GM12878 (cell line): ENCODE measurements at regions not wholly inside any gene's neighbourhood (a gene's known extent, or its start where the extent isn't known, plus 50 kb on each side); places are given as distances from the start of the nearest gene placed in this dataset.

Experiments used
- ATAC-seq: fragments of 200-7000 bp; cut with Tn5 transposase; 3 replicates; pipeline ENCODE4 v1.9.1; 2020; ENCODE audit warnings: mild to moderate bottlenecking, moderate library complexity
- BruUV-seq: library from RNA; stranded (reverse); fragments of 400-500 nt; replicated peaks from 2 replicates; lab custom pipeline; 2021; lab: Mats Ljungman, UMichigan
- CTCF ChIA-PET: fragments of 300-600 bp; sonication (Branson Sonifier 250); formaldehyde crosslinking; extraction: SDS; loops from one replicate; lab custom pipeline; 2021; ENCODE audit warnings: inconsistent platforms; lab: Yijun Ruan, JAX
- POLR2A ChIA-PET: fragments of 350-600 bp; formaldehyde crosslinking; extraction: SDS; loops from one replicate; lab custom pipeline; 2021; ENCODE audit warnings: inconsistent platforms; lab: Charles Lee
- RAD21 ChIA-PET: fragments of 300-600 bp; sonication (Branson Sonifier 250); formaldehyde crosslinking; loops from one replicate; lab custom pipeline; 2023; ENCODE audit warnings: antibody characterized with exemption; ENCODE audit not compliant: unreplicated experiment; lab: Charles Lee
- SMC1A ChIA-PET: fragments of 300-600 bp; sonication (Branson Sonifier 250); formaldehyde crosslinking; loops from one replicate; lab custom pipeline; 2023; ENCODE audit not compliant: unreplicated experiment, uncharacterized antibody; lab: Charles Lee
- DNase-seq: peaks from one replicate; pipeline ENCODE4 v3.0.0-alpha.2; 2011; ENCODE audit warnings: low read depth, low spot score
- FAIRE-seq: peaks from 3 replicates; lab custom pipeline; 2011; peaks lifted over from hg19 to GRCh38; lab: Jason Lieb, UNC
- H2AFZ ChIP-seq: 2 replicates; pipeline ENCODE4 v1.6.0; 2011; ENCODE audit warnings: low read depth, low read length, control low read depth; ENCODE audit not compliant: control insufficient read depth
- H3K27ac ChIP-seq: 2 replicates; pipeline ENCODE4 v1.5.1; 2011; ENCODE audit warnings: control low read depth; ENCODE audit not compliant: control insufficient read depth, insufficient read depth
- H3K27me3 ChIP-seq, 2 experiments: replicated peaks in 1 of 2; 2 replicates each; pipeline versions ENCODE4 v1.6.0 to v1.6.1; 2011; ENCODE audit warnings: low read length in 1 of 2; ENCODE audit not compliant: control insufficient read depth in 2 of 2, insufficient read depth in 2 of 2
- H3K36me3 ChIP-seq, 2 experiments: 2 replicates each; pipeline ENCODE4 v1.5.1; 2011; ENCODE audit warnings: low read length in 1 of 2; ENCODE audit not compliant: control insufficient read depth in 2 of 2, insufficient read depth in 2 of 2
- H3K4me1 ChIP-seq: 2 replicates; pipeline ENCODE4 v1.6.1; 2011; ENCODE audit warnings: mild to moderate bottlenecking, low read length, moderate library complexity, mixed read lengths; ENCODE audit not compliant: control insufficient read depth, insufficient read depth
- H3K4me2 ChIP-seq: 2 replicates; pipeline ENCODE4 v1.6.0; 2011; ENCODE audit warnings: control low read depth; ENCODE audit not compliant: control insufficient read depth, insufficient read depth
- H3K4me3 ChIP-seq: fragments of 200-600 bp; sonication (generic); 2 replicates; pipeline ENCODE4 v1.5.1; 2016
- H3K79me2 ChIP-seq: 2 replicates; pipeline ENCODE4 v1.6.0; 2011; ENCODE audit warnings: low read length; ENCODE audit not compliant: control insufficient read depth, insufficient read depth
- H3K9ac ChIP-seq: 2 replicates; pipeline ENCODE4 v1.8.0; 2011; ENCODE audit warnings: low read length, control low read depth, mixed read lengths; ENCODE audit not compliant: control insufficient read depth, insufficient read depth
- H3K9me3 ChIP-seq: replicated peaks from 3 replicates; pipeline ENCODE4 v1.5.1; 2011; ENCODE audit warnings: mild to moderate bottlenecking, low read length; ENCODE audit not compliant: control insufficient read depth, insufficient read depth
- H4K20me1 ChIP-seq: 2 replicates; pipeline ENCODE4 v1.6.0; 2011; ENCODE audit not compliant: control insufficient read depth, insufficient read depth
- CEBPZ ChIP-seq: fragments of 150-350 bp; IDR thresholded peaks from 2 replicates; pipeline ENCODE4 v1.6.1; 2016; ENCODE audit warnings: low read depth, low read length
- CHD2 ChIP-seq: IDR thresholded peaks from 2 replicates; pipeline ENCODE4 v1.6.1; 2011; ENCODE audit warnings: low read depth, low read length, improper control_type of control experiment, borderline replicate concordance
- HCFC1 ChIP-seq: fragments of 150-350 bp; IDR thresholded peaks from 2 replicates; pipeline ENCODE4 v1.6.1; 2014; ENCODE audit warnings: low read length
- HDAC6 ChIP-seq: fragments of 200-600 bp; sonication (generic); IDR thresholded peaks from one replicate; pipeline ENCODE4 v1.8.0; 2017; ENCODE audit warnings: antibody characterized with exemption; ENCODE audit not compliant: unreplicated experiment
- PAX5 ChIP-seq: IDR thresholded peaks from 2 replicates; pipeline ENCODE4 v1.6.1; 2011; ENCODE audit warnings: low read depth, low read length, borderline replicate concordance
- RB1 ChIP-seq: fragments of 450-650 bp; formaldehyde crosslinking; IDR thresholded peaks from 2 replicates; pipeline ENCODE4 v1.6.1; 2017; ENCODE audit warnings: mild to moderate bottlenecking, borderline replicate concordance
- RBBP5 ChIP-seq: fragments of 200-600 bp; sonication (generic); conservative IDR thresholded peaks from 2 replicates; pipeline ENCODE4 v1.6.1; 2016
- SMARCA5 ChIP-seq: fragments of 450-650 bp; IDR thresholded peaks from 2 replicates; pipeline ENCODE4 v1.6.1; 2017; ENCODE audit warnings: mild to moderate bottlenecking
- SUPT20H ChIP-seq: IDR thresholded peaks from 2 replicates; pipeline ENCODE4 v1.6.1; 2011; ENCODE audit warnings: low read depth, mild to moderate bottlenecking, low read length, moderate library complexity, borderline replicate concordance; ENCODE audit not compliant: control insufficient read depth
- TCF7 ChIP-seq: IDR thresholded peaks from 2 replicates; pipeline ENCODE4 v1.6.1; 2014; ENCODE audit warnings: antibody characterized with exemption, borderline replicate concordance
- ZZZ3 ChIP-seq: IDR thresholded peaks from 2 replicates; pipeline ENCODE4 v1.6.1; 2011; ENCODE audit warnings: low read depth; ENCODE audit not compliant: control insufficient read depth, insufficient read length
- WGBS: methylation state at CpG from one replicate; pipeline ENCODE4 v1.1.6; 2016; ENCODE audit warnings: low lambda C conversion rate; ENCODE audit not compliant: insufficient replicate concordance, insufficient coverage; ENCODE audit errors: missing lambda C conversion rate; 5-methylcytosine and 5-hydroxymethylcytosine counted together
- in situ Hi-C: fragments of 300-500 bp; cut with MboI; formaldehyde crosslinking; loops from 9 replicates; pipeline ENCODE4 v1.14.3; 2018; ENCODE audit warnings: mixed read lengths
- intact Hi-C: fragments of 100-400 bp; cut with micrococcal nuclease; formaldehyde crosslinking; loops from one replicate; pipeline ENCODE4 v1.14.2; 2022; ENCODE audit not compliant: unreplicated experiment
- TF ChIP-seq, protein P1 (sequence below): fragments of 450-650 bp; IDR thresholded peaks from 2 replicates; pipeline ENCODE4 v1.6.1; 2017; ENCODE audit warnings: borderline replicate concordance
- TF ChIP-seq, protein P2 (sequence below): fragments of 450-650 bp; IDR thresholded peaks from 2 replicates; pipeline ENCODE4 v1.6.1; 2018; ENCODE audit warnings: mild to moderate bottlenecking, low read depth, moderate library complexity; ENCODE audit not compliant: partially characterized antibody

GRCh38 chr17:70916469-70916868, 747.1 kb downstream of the KCNJ2 start (continued):
- TF ChIP-seq CEBPZ, result no peak
- TF ChIP-seq, protein P1, sequence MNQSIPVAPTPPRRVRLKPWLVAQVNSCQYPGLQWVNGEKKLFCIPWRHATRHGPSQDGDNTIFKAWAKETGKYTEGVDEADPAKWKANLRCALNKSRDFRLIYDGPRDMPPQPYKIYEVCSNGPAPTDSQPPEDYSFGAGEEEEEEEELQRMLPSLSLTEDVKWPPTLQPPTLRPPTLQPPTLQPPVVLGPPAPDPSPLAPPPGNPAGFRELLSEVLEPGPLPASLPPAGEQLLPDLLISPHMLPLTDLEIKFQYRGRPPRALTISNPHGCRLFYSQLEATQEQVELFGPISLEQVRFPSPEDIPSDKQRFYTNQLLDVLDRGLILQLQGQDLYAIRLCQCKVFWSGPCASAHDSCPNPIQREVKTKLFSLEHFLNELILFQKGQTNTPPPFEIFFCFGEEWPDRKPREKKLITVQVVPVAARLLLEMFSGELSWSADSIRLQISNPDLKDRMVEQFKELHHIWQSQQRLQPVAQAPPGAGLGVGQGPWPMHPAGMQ, result no peak
- no peak for TF ChIP-seq TCF7
- no peak for TF ChIP-seq SMARCA5
- TF ChIP-seq RBBP5, result no peak
- TF ChIP-seq RB1, result no peak

GRCh38 chr17:70919241-70919640, 749.9 kb downstream of the KCNJ2 start:
- intact Hi-C loops (no loop called here), in situ Hi-C loops (no loop called here)
- ChIA-PET SMC1A (no interaction called here), CTCF (no interaction called here), RAD21 (no interaction called here), POLR2A (no interaction called here)
- Histone ChIP-seq H3K4me3 (no peak overlapping the region), H3K36me3 (no peaks in the 10 kb centered on the region), H3K9ac (no peak overlapping the region), H4K20me1 (no peaks in the 10 kb centered on the region), H2AFZ (no peak overlapping the region), H3K79me2 (no peaks in the 10 kb centered on the region), H3K9me3 (no peaks in the 10 kb centered on the region), H3K27ac (no peak overlapping the region), H3K4me2 (no peak overlapping the region), H3K4me1 (no peaks in the 10 kb centered on the region), H3K27me3 (no peaks in the 10 kb centered on the region)
- ATAC-seq, result no peak
- BruUV-seq, result no TSS peak
- FAIRE-seq, result no peak
- 0% methylated on average over 1 of the region's 1 CpG for WGBS
- DNase-seq, result no peak
- TF ChIP-seq, protein P2, sequence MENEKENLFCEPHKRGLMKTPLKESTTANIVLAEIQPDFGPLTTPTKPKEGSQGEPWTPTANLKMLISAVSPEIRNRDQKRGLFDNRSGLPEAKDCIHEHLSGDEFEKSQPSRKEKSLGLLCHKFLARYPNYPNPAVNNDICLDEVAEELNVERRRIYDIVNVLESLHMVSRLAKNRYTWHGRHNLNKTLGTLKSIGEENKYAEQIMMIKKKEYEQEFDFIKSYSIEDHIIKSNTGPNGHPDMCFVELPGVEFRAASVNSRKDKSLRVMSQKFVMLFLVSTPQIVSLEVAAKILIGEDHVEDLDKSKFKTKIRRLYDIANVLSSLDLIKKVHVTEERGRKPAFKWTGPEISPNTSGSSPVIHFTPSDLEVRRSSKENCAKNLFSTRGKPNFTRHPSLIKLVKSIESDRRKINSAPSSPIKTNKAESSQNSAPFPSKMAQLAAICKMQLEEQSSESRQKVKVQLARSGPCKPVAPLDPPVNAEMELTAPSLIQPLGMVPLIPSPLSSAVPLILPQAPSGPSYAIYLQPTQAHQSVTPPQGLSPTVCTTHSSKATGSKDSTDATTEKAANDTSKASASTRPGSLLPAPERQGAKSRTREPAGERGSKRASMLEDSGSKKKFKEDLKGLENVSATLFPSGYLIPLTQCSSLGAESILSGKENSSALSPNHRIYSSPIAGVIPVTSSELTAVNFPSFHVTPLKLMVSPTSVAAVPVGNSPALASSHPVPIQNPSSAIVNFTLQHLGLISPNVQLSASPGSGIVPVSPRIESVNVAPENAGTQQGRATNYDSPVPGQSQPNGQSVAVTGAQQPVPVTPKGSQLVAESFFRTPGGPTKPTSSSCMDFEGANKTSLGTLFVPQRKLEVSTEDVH, result no peak
- TF ChIP-seq HCFC1 (no peak), HDAC6 (no peak), PAX5 (no peak), CHD2 (no peak), RBBP5 (no peak), ZZZ3 (no peak), SUPT20H (no peak)
